ENCODE measurements at regions not wholly inside any gene's neighbourhood (a gene's known extent, or its start where the extent isn't known, plus 50 kb on each side); places are given as distances from the start of the nearest gene placed in this dataset.
A peak's percentile ranks its signal among the peaks of the same experiment; 100 is the strongest.

GRCh38 chr22:26860301-26860700 lies 202.9 kb downstream of the MIAT start:
- Mint-ChIP-seq H3K4me1 (ENCODE audit: low read depth, unreplicated experiment) (no peaks in the 10 kb centered on the region), H3K9me3 (ENCODE audit: unreplicated experiment) (peaks cover 4% of the 10 kb centered on the region), H3K27ac (ENCODE audit: unreplicated experiment) (no peak overlapping the region), H3K4me3 (ENCODE audit: unreplicated experiment) (no peak overlapping the region), H3K36me3 (ENCODE audit: low read depth, unreplicated experiment) (no peaks in the 10 kb centered on the region), H3K27me3 (ENCODE audit: low read depth, unreplicated experiment) (peaks cover 7% of the 10 kb centered on the region)
- Histone ChIP-seq H3K4me2 (ENCODE audit: low read length) (no peak overlapping the region), H3K27ac (ENCODE audit: low read depth, low read length) (no peak overlapping the region), H3K36me3 (ENCODE audit: insufficient read depth, low read length) (no peaks in the 10 kb centered on the region), H3K9ac (ENCODE audit: low read length) (no peak overlapping the region), H2AFZ (ENCODE audit: low read depth, low read length) (no peak overlapping the region), H3K4me3 (ENCODE audit: insufficient read depth, low read depth, low read length) (no peak overlapping the region), H3K9me3 (ENCODE audit: insufficient read depth, low read depth, low read length) (no peaks in the 10 kb centered on the region), H4K20me1 (ENCODE audit: insufficient read depth, low read length) (no peaks in the 10 kb centered on the region), H3K79me2 (ENCODE audit: insufficient read depth, low read length) (no peaks in the 10 kb centered on the region), H3K4me1 (ENCODE audit: insufficient read depth, low read length) (no peaks in the 10 kb centered on the region), H3K27me3 (ENCODE audit: insufficient read depth, low read length) (peaks cover 3% of the 10 kb centered on the region)
- FAIRE-seq (no peak), DNase-seq (ENCODE audit: low read depth) (no peak)
- no peak for TF ChIP-seq EZH2 (IDR thresholded peaks at IDR 0.05; ENCODE audit: insufficient read depth, low read length)
- TF ChIP-seq, protein P1, sequence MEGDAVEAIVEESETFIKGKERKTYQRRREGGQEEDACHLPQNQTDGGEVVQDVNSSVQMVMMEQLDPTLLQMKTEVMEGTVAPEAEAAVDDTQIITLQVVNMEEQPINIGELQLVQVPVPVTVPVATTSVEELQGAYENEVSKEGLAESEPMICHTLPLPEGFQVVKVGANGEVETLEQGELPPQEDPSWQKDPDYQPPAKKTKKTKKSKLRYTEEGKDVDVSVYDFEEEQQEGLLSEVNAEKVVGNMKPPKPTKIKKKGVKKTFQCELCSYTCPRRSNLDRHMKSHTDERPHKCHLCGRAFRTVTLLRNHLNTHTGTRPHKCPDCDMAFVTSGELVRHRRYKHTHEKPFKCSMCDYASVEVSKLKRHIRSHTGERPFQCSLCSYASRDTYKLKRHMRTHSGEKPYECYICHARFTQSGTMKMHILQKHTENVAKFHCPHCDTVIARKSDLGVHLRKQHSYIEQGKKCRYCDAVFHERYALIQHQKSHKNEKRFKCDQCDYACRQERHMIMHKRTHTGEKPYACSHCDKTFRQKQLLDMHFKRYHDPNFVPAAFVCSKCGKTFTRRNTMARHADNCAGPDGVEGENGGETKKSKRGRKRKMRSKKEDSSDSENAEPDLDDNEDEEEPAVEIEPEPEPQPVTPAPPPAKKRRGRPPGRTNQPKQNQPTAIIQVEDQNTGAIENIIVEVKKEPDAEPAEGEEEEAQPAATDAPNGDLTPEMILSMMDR (IDR thresholded peaks at IDR 0.05; ENCODE audit: insufficient read depth, low read depth, low read length): no peak

GRCh38 chr22:26865021-26865420 lies 207.6 kb downstream of the MIAT start:
- Histone ChIP-seq H3K4me2 (ENCODE audit: low read length) (no peak overlapping the region), H3K27ac (ENCODE audit: low read depth, low read length) (no peak overlapping the region), H3K4me3 (ENCODE audit: insufficient read depth, low read depth, low read length) (no peak overlapping the region), H2AFZ (ENCODE audit: low read depth, low read length) (no peak overlapping the region), H3K9ac (ENCODE audit: low read length) (no peak overlapping the region), H4K20me1 (ENCODE audit: insufficient read depth, low read length) (no peaks in the 10 kb centered on the region), H3K27me3 (ENCODE audit: insufficient read depth, low read length) (peaks cover 3% of the 10 kb centered on the region), H3K4me1 (ENCODE audit: insufficient read depth, low read length) (no peaks in the 10 kb centered on the region), H3K36me3 (ENCODE audit: insufficient read depth, low read length) (no peaks in the 10 kb centered on the region), H3K79me2 (ENCODE audit: insufficient read depth, low read length) (no peaks in the 10 kb centered on the region), H3K9me3 (ENCODE audit: insufficient read depth, low read depth, low read length) (no peaks in the 10 kb centered on the region)
- Mint-ChIP-seq H3K4me3 (ENCODE audit: unreplicated experiment) (no peak overlapping the region), H3K27me3 (ENCODE audit: low read depth, unreplicated experiment) (peaks cover 2% of the 10 kb centered on the region), H3K4me1 (ENCODE audit: low read depth, unreplicated experiment) (no peaks in the 10 kb centered on the region), H3K36me3 (ENCODE audit: low read depth, unreplicated experiment) (no peaks in the 10 kb centered on the region), H3K9me3 (ENCODE audit: unreplicated experiment) (peaks cover 6% of the 10 kb centered on the region), H3K27ac (ENCODE audit: unreplicated experiment) (no peak overlapping the region)
- DNase-seq (ENCODE audit: low read depth) (no peak), FAIRE-seq (no peak)
- TF ChIP-seq EZH2 (IDR thresholded peaks at IDR 0.05; ENCODE audit: insufficient read depth, low read length): no peak
- TF ChIP-seq, protein P1 (IDR thresholded peaks at IDR 0.05; ENCODE audit: insufficient read depth, low read depth, low read length): no peak

DNA sequence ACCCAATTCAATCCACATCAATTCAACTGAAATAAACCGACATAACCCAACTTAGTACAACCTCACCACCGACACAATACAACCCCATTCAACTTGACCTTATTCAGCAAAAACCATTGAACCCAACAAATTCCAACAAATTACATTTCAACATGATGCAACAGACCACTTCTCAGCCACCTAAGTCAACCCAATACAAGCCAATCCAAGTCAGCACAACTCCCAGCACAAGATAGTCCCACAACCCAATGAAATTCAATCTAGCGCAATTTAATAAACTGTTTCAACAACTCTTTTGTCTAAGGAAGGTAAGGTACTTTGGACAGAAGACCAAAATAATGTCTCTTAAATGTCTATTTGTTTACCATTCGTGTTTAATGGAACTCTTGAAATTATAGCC lies 226.0 kb downstream of the MIAT start:
- Histone ChIP-seq H3K4me2 (ENCODE audit: low read length) (no peak overlapping the region), H3K27ac (ENCODE audit: low read depth, low read length) (no peak overlapping the region), H3K4me3 (ENCODE audit: insufficient read depth, low read depth, low read length) (no peak overlapping the region), H3K79me2 (ENCODE audit: insufficient read depth, low read length) (no peaks in the 10 kb centered on the region), H2AFZ (ENCODE audit: low read depth, low read length) (no peak overlapping the region), H3K9ac (ENCODE audit: low read length) (no peak overlapping the region), H3K36me3 (ENCODE audit: insufficient read depth, low read length) (no peaks in the 10 kb centered on the region), H3K27me3 (ENCODE audit: insufficient read depth, low read length) (no peaks in the 10 kb centered on the region), H4K20me1 (ENCODE audit: insufficient read depth, low read length) (no peaks in the 10 kb centered on the region), H3K9me3 (ENCODE audit: insufficient read depth, low read depth, low read length) (no peaks in the 10 kb centered on the region), H3K4me1 (ENCODE audit: insufficient read depth, low read length) (peaks cover 20% of the 10 kb centered on the region)
- FAIRE-seq: peak; percentile 52
- Mint-ChIP-seq H3K4me1 (ENCODE audit: low read depth, unreplicated experiment) (peaks cover 23% of the 10 kb centered on the region), H3K27ac (ENCODE audit: unreplicated experiment) (no peak overlapping the region), H3K4me3 (ENCODE audit: unreplicated experiment) (no peak overlapping the region), H3K9me3 (ENCODE audit: unreplicated experiment) (no peaks in the 10 kb centered on the region), H3K36me3 (ENCODE audit: low read depth, unreplicated experiment) (no peaks in the 10 kb centered on the region), H3K27me3 (ENCODE audit: low read depth, unreplicated experiment) (no peaks in the 10 kb centered on the region)
- TF ChIP-seq, protein P1 (IDR thresholded peaks at IDR 0.05; ENCODE audit: insufficient read depth, low read depth, low read length): no peak
- no peak for TF ChIP-seq EZH2 (IDR thresholded peaks at IDR 0.05; ENCODE audit: insufficient read depth, low read length)
- no peak for DNase-seq (ENCODE audit: low read depth)

All from astrocyte (in vitro differentiated cells and primary cell).